GM19463 (cell line): ENCODE measurements at regions not wholly inside any gene's neighbourhood (a gene's known extent, or its start where the extent isn't known, plus 50 kb on each side); places are given as distances from the start of the nearest gene placed in this dataset.

ENCODE experiments used
- ATAC-seq: cut with Tn5 transposase; IDR thresholded peaks from one replicate; pipeline ENCODE4 v1.9.1; 2021; ENCODE audit warnings: mild to moderate bottlenecking, moderate library complexity; ENCODE audit not compliant: unreplicated experiment

- no peak for ATAC-seq
Observed at GRCh38 chr10:55048830-55049498, 247.9 kb upstream of the PCDH15 start.

- no peak for ATAC-seq
Observed at GRCh38 chr10:55043540-55043939, 242.5 kb upstream of the PCDH15 start.

- no peak for ATAC-seq
Observed at GRCh38 chr10:55033061-55033460, 232.0 kb upstream of the PCDH15 start.

GRCh38 chr10:55024713-55025112 lies 223.7 kb upstream of the PCDH15 start:
- ATAC-seq, result no peak

GRCh38 chr10:55019439-55019838 lies 218.4 kb upstream of the PCDH15 start:
- ATAC-seq, result no peak

- no peak for ATAC-seq
Observed at GRCh38 chr10:55013318-55013717, 212.3 kb upstream of the PCDH15 start.

GRCh38 chr10:55002420-55002819 lies 201.4 kb upstream of the PCDH15 start:
- ATAC-seq, result no peak

- ATAC-seq, result no peak
Observed at GRCh38 chr10:55001422-55001821, 200.4 kb upstream of the PCDH15 start.

GRCh38 chr10:54993148-54993547 lies 192.1 kb upstream of the PCDH15 start:
- no peak for ATAC-seq

GRCh38 chr10:54985732-54986131 lies 184.7 kb upstream of the PCDH15 start:
- ATAC-seq, result no peak

- ATAC-seq, result no peak
Observed at GRCh38 chr10:54983255-54983654, 182.2 kb upstream of the PCDH15 start.

GRCh38 chr10:54962134-54962900 lies 161.3 kb upstream of the PCDH15 start:
- no peak for ATAC-seq

- ATAC-seq, result no peak
Observed at GRCh38 chr10:54961040-54961439, 160.0 kb upstream of the PCDH15 start.

GRCh38 chr10:54958844-54959243 lies 157.8 kb upstream of the PCDH15 start:
- ATAC-seq, result no peak

- no peak for ATAC-seq
Observed at GRCh38 chr10:54947605-54948004, 146.6 kb upstream of the PCDH15 start.

- no peak for ATAC-seq
Observed at GRCh38 chr10:54940418-54940817, 139.4 kb upstream of the PCDH15 start.

- no peak for ATAC-seq
Observed at GRCh38 chr10:54914049-54914448, 113.0 kb upstream of the PCDH15 start.

- ATAC-seq, result no peak
Observed at GRCh38 chr10:54909165-54909564, 108.1 kb upstream of the PCDH15 start.

GRCh38 chr10:54908019-54908418 lies 107.0 kb upstream of the PCDH15 start:
- ATAC-seq, result no peak

GRCh38 chr10:54906940-54907339 lies 105.9 kb upstream of the PCDH15 start:
- ATAC-seq, result no peak

GRCh38 chr10:54905578-54906192 lies 104.7 kb upstream of the PCDH15 start:
- ATAC-seq, result no peak

- no peak for ATAC-seq
Observed at GRCh38 chr10:54904833-54905232, 103.8 kb upstream of the PCDH15 start.
